A549 (cell line): ENCODE measurements at regions not wholly inside any gene's neighbourhood (a gene's known extent, or its start where the extent isn't known, plus 50 kb on each side); places are given as distances from the start of the nearest gene placed in this dataset.

ENCODE experiments used
- CTCF ChIP-seq: fragments of >200 bp; sonication (Bioruptor Twin); formaldehyde crosslinking; IDR thresholded peaks from 3 replicates; pipeline ENCODE4 v1.5.1; 2016
- JUN ChIP-seq, 2 experiments: fragments of >200 bp; sonication (Bioruptor Twin); formaldehyde crosslinking; IDR thresholded peaks; 2 replicates in 1 of 2; 3 replicates in 1 of 2; pipeline ENCODE4 v1.6.1; 2016 to 2017
- NR3C1 ChIP-seq: fragments of >200 bp; sonication (Bioruptor Twin); formaldehyde crosslinking; IDR thresholded peaks from 3 replicates; pipeline ENCODE4 v1.6.1; 2017

- TF ChIP-seq CTCF (no peak), NR3C1 (no peak), JUN (IDR thresholded peaks at IDR 0.05) (no peak)
Measured at GRCh38 chr7:414681-415560, 104.7 kb downstream of the PDGFA start.
